DMS153 treated with DMSO at 0.1 percent for 48 hours (cell line): ENCODE measurements at regions not wholly inside any gene's neighbourhood (a gene's known extent, or its start where the extent isn't known, plus 50 kb on each side); places are given as distances from the start of the nearest gene placed in this dataset.
"Not testable (repeated sequence)": the region's sequence is repeated elsewhere in the genome, so short reads cannot be mapped to it uniquely, and the experiment has no call there.

ENCODE experiments used
- DNase-seq: peaks from one replicate; lab custom pipeline; 2025; ENCODE audit not compliant: unreplicated experiment; lab: John Stamatoyannopoulos, UW

- not testable (repeated sequence) for DNase-seq
Observed at GRCh38 chr17:6373599-6373998, 61.3 kb downstream of the AIPL1 start.

GRCh38 chr17:6366221-6366666 is 68.7 kb downstream of the AIPL1 start:
- no peak for DNase-seq

GRCh38 chr17:6365200-6365943 is 69.5 kb downstream of the AIPL1 start:
- no peak for DNase-seq

GRCh38 chr17:6361733-6362132 is 73.2 kb downstream of the AIPL1 start:
- no peak for DNase-seq

GRCh38 chr17:6358131-6358530 is 76.8 kb downstream of the AIPL1 start:
- no peak for DNase-seq

GRCh38 chr17:6356562-6356961 is 78.4 kb downstream of the AIPL1 start:
- no peak for DNase-seq

- no peak for DNase-seq
Observed at GRCh38 chr17:6355196-6355595, 79.7 kb downstream of the AIPL1 start.

GRCh38 chr17:6352801-6353560 is 81.9 kb downstream of the AIPL1 start:
- no peak for DNase-seq

GRCh38 chr17:6352016-6352415 is 82.9 kb downstream of the AIPL1 start:
- no peak for DNase-seq

- no peak for DNase-seq
Observed at GRCh38 chr17:6350806-6351205, 84.1 kb downstream of the AIPL1 start.

GRCh38 chr17:6348891-6349290 is 86.0 kb downstream of the AIPL1 start:
- no peak for DNase-seq

GRCh38 chr17:6347776-6348175 is 87.1 kb downstream of the AIPL1 start:
- DNase-seq = no peak

- no peak for DNase-seq
Observed at GRCh38 chr17:6346986-6347385, 87.9 kb downstream of the AIPL1 start.

- no peak for DNase-seq
Observed at GRCh38 chr17:6346156-6346786, 88.7 kb downstream of the AIPL1 start.

GRCh38 chr17:6343736-6344135 is 91.2 kb downstream of the AIPL1 start:
- no peak for DNase-seq

GRCh38 chr17:6343191-6343590 is 91.7 kb downstream of the AIPL1 start:
- DNase-seq = no peak

GRCh38 chr17:6340708-6341107 is 94.2 kb downstream of the AIPL1 start:
- DNase-seq = no peak

GRCh38 chr17:6334386-6334785 is 100.5 kb downstream of the AIPL1 start:
- DNase-seq = no peak

GRCh38 chr17:6330936-6331335 is 104.0 kb downstream of the AIPL1 start:
- no peak for DNase-seq

- DNase-seq = no peak
Observed at GRCh38 chr17:6328279-6328678, 106.6 kb downstream of the AIPL1 start.

GRCh38 chr17:6327007-6327406 is 107.9 kb downstream of the AIPL1 start:
- peak; percentile 0 for DNase-seq

GRCh38 chr17:6326483-6326882 is 108.4 kb downstream of the AIPL1 start:
- no peak for DNase-seq
